ENCODE measurements at regions not wholly inside any gene's neighbourhood (a gene's known extent, or its start where the extent isn't known, plus 50 kb on each side); places are given as distances from the start of the nearest gene placed in this dataset.

DNA sequence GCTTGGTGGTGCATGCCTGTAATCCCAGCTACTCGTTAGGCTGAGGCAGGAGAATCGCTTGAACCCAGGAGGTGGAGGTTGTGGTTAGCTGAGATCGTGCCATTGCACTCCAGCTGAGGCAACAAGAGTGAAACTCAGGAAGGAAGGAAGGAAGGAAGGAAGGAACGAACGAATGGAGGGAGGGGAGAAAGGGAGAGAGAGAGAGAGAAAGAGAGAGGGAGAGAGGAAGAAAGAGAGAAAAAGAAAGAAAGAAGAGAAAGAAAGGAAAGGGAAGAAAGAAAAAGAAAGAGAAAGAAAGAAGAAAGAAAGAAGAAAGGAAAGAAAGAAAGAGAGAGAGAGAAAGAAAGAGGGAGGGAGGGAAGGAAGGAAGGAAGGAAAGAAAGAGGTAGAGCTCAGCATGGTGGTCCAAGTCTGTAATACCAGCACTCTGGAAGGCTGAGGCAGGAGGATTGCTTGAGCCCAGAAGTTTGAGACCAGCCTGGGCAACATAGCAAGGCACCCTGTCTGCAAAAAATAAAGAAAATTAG lies 81.9 kb downstream of the P2RY1 start:
- TF ChIP-seq, protein P1, sequence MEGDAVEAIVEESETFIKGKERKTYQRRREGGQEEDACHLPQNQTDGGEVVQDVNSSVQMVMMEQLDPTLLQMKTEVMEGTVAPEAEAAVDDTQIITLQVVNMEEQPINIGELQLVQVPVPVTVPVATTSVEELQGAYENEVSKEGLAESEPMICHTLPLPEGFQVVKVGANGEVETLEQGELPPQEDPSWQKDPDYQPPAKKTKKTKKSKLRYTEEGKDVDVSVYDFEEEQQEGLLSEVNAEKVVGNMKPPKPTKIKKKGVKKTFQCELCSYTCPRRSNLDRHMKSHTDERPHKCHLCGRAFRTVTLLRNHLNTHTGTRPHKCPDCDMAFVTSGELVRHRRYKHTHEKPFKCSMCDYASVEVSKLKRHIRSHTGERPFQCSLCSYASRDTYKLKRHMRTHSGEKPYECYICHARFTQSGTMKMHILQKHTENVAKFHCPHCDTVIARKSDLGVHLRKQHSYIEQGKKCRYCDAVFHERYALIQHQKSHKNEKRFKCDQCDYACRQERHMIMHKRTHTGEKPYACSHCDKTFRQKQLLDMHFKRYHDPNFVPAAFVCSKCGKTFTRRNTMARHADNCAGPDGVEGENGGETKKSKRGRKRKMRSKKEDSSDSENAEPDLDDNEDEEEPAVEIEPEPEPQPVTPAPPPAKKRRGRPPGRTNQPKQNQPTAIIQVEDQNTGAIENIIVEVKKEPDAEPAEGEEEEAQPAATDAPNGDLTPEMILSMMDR (conservative IDR thresholded peaks at IDR 0.05; ENCODE audit: low read depth in 2 of 2) = no peak
- TF ChIP-seq EZH2 (IDR thresholded peaks at IDR 0.05; ENCODE audit: low read depth, unreplicated experiment) (no peak), POLR2AphosphoS5 (IDR thresholded peaks at IDR 0.05; ENCODE audit: low read depth) (no peak), EZH2phosphoT487 (IDR thresholded peaks at IDR 0.05; ENCODE audit: unreplicated experiment) (no peak), CREB1 (CRISPR knock-in tag; IDR thresholded peaks at IDR 0.05; ENCODE audit: low read depth) (no peak), ZNF331 (CRISPR knock-in tag; IDR thresholded peaks at IDR 0.05; ENCODE audit: low read depth) (no peak), STAT1 (IDR thresholded peaks at IDR 0.05; ENCODE audit: unreplicated experiment) (no peak), JUNB (IDR thresholded peaks at IDR 0.05; ENCODE audit: unreplicated experiment) (no peak), NANOG (IDR thresholded peaks at IDR 0.05; ENCODE audit: borderline replicate concordance) (no peak), ZNF114 (CRISPR knock-in tag; IDR thresholded peaks at IDR 0.05) (no peak)
- TF ChIP-seq, protein P2, sequence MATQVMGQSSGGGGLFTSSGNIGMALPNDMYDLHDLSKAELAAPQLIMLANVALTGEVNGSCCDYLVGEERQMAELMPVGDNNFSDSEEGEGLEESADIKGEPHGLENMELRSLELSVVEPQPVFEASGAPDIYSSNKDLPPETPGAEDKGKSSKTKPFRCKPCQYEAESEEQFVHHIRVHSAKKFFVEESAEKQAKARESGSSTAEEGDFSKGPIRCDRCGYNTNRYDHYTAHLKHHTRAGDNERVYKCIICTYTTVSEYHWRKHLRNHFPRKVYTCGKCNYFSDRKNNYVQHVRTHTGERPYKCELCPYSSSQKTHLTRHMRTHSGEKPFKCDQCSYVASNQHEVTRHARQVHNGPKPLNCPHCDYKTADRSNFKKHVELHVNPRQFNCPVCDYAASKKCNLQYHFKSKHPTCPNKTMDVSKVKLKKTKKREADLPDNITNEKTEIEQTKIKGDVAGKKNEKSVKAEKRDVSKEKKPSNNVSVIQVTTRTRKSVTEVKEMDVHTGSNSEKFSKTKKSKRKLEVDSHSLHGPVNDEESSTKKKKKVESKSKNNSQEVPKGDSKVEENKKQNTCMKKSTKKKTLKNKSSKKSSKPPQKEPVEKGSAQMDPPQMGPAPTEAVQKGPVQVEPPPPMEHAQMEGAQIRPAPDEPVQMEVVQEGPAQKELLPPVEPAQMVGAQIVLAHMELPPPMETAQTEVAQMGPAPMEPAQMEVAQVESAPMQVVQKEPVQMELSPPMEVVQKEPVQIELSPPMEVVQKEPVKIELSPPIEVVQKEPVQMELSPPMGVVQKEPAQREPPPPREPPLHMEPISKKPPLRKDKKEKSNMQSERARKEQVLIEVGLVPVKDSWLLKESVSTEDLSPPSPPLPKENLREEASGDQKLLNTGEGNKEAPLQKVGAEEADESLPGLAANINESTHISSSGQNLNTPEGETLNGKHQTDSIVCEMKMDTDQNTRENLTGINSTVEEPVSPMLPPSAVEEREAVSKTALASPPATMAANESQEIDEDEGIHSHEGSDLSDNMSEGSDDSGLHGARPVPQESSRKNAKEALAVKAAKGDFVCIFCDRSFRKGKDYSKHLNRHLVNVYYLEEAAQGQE (IDR thresholded peaks at IDR 0.05; ENCODE audit: unreplicated experiment) = no peak
- TF ChIP-seq, protein P3, sequence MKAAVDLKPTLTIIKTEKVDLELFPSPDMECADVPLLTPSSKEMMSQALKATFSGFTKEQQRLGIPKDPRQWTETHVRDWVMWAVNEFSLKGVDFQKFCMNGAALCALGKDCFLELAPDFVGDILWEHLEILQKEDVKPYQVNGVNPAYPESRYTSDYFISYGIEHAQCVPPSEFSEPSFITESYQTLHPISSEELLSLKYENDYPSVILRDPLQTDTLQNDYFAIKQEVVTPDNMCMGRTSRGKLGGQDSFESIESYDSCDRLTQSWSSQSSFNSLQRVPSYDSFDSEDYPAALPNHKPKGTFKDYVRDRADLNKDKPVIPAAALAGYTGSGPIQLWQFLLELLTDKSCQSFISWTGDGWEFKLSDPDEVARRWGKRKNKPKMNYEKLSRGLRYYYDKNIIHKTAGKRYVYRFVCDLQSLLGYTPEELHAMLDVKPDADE (IDR thresholded peaks at IDR 0.05) = no peak
- TF ChIP-seq, protein P4, sequence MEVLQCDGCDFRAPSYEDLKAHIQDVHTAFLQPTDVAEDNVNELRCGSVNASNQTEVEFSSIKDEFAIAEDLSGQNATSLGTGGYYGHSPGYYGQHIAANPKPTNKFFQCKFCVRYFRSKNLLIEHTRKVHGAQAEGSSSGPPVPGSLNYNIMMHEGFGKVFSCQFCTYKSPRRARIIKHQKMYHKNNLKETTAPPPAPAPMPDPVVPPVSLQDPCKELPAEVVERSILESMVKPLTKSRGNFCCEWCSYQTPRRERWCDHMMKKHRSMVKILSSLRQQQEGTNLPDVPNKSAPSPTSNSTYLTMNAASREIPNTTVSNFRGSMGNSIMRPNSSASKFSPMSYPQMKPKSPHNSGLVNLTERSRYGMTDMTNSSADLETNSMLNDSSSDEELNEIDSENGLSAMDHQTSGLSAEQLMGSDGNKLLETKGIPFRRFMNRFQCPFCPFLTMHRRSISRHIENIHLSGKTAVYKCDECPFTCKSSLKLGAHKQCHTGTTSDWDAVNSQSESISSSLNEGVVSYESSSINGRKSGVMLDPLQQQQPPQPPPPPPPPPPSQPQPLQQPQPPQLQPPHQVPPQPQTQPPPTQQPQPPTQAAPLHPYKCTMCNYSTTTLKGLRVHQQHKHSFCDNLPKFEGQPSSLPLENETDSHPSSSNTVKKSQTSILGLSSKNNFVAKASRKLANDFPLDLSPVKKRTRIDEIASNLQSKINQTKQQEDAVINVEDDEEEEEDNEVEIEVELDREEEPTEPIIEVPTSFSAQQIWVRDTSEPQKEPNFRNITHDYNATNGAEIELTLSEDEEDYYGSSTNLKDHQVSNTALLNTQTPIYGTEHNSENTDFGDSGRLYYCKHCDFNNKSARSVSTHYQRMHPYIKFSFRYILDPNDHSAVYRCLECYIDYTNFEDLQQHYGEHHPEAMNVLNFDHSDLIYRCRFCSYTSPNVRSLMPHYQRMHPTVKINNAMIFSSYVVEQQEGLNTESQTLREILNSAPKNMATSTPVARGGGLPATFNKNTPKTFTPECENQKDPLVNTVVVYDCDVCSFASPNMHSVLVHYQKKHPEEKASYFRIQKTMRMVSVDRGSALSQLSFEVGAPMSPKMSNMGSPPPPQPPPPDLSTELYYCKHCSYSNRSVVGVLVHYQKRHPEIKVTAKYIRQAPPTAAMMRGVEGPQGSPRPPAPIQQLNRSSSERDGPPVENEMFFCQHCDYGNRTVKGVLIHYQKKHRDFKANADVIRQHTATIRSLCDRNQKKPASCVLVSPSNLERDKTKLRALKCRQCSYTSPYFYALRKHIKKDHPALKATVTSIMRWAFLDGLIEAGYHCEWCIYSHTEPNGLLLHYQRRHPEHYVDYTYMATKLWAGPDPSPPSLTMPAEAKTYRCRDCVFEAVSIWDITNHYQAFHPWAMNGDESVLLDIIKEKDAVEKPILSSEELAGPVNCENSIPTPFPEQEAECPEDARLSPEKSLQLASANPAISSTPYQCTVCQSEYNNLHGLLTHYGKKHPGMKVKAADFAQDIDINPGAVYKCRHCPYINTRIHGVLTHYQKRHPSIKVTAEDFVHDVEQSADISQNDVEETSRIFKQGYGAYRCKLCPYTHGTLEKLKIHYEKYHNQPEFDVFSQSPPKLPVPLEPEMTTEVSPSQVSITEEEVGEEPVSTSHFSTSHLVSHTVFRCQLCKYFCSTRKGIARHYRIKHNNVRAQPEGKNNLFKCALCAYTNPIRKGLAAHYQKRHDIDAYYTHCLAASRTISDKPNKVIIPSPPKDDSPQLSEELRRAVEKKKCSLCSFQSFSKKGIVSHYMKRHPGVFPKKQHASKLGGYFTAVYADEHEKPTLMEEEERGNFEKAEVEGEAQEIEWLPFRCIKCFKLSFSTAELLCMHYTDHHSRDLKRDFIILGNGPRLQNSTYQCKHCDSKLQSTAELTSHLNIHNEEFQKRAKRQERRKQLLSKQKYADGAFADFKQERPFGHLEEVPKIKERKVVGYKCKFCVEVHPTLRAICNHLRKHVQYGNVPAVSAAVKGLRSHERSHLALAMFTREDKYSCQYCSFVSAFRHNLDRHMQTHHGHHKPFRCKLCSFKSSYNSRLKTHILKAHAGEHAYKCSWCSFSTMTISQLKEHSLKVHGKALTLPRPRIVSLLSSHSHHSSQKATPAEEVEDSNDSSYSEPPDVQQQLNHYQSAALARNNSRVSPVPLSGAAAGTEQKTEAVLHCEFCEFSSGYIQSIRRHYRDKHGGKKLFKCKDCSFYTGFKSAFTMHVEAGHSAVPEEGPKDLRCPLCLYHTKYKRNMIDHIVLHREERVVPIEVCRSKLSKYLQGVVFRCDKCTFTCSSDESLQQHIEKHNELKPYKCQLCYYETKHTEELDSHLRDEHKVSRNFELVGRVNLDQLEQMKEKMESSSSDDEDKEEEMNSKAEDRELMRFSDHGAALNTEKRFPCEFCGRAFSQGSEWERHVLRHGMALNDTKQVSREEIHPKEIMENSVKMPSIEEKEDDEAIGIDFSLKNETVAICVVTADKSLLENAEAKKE (CRISPR knock-in tag; IDR thresholded peaks at IDR 0.05) = no peak

Measured in GM23338 (cell line).